A549 (cell line): ENCODE measurements at regions not wholly inside any gene's neighbourhood (a gene's known extent, or its start where the extent isn't known, plus 50 kb on each side); places are given as distances from the start of the nearest gene placed in this dataset.

ENCODE experiments used
- ATAC-seq, 2 experiments: fragments of 200-7000 bp in 1 of 2; fragments of >200 bp in 1 of 2; cut with Nextera tagmentation in 1 of 2; cut with Tn5 transposase in 1 of 2; 3 replicates each; pipeline versions ENCODE4 v1.8.0 to v1.9.1; 2018 to 2020; ENCODE audit warnings: mild to moderate bottlenecking in 1 of 2, moderate library complexity in 1 of 2
- CTCF ChIA-PET: fragments of 300-600 bp; sonication (Branson Sonifier 250); formaldehyde crosslinking; extraction: SDS; loops from one replicate; lab custom pipeline; 2021; ENCODE audit warnings: antibody characterized with exemption, inconsistent platforms; lab: Yijun Ruan, JAX
- POLR2A ChIA-PET: fragments of 350-600 bp; formaldehyde crosslinking; extraction: SDS; loops from one replicate; lab custom pipeline; 2021; ENCODE audit warnings: antibody characterized with exemption, inconsistent platforms; lab: Yijun Ruan, JAX
- DNase-seq, 2 experiments: peaks; one replicate each; pipeline versions ENCODE4 v3.0.0 to v3.0.0-alpha.2; 2011 to 2016; ENCODE audit warnings: low read depth in 1 of 2, low spot score in 1 of 2
- FAIRE-seq: peaks from 2 replicates; lab custom pipeline; 2011; peaks lifted over from hg19 to GRCh38; lab: Jason Lieb, UNC
- H3K27ac ChIP-seq, 2 experiments: fragments of >200 bp; sonication (Bioruptor Twin); formaldehyde crosslinking; 3 replicates each; pipeline ENCODE4 v1.5.1; 2016 to 2017
- H3K4me1 ChIP-seq: fragments of >200 bp; sonication (Bioruptor Twin); formaldehyde crosslinking; 3 replicates; pipeline ENCODE4 v1.6.1; 2016
- H3K4me2 ChIP-seq: fragments of >200 bp; sonication (Bioruptor Twin); formaldehyde crosslinking; 3 replicates; pipeline ENCODE4 v1.6.1; 2016
- H3K4me3 ChIP-seq: fragments of >200 bp; sonication (Bioruptor Twin); formaldehyde crosslinking; 3 replicates; pipeline ENCODE4 v1.5.1; 2016
- H3K9me3 ChIP-seq: fragments of >200 bp; sonication (Bioruptor Twin); formaldehyde crosslinking; 3 replicates; pipeline ENCODE4 v1.6.1; 2016
- BCL3 ChIP-seq: fragments of >200 bp; sonication (Bioruptor Twin); formaldehyde crosslinking; IDR thresholded peaks from 3 replicates; pipeline ENCODE4 v1.6.1; 2016
- CEBPB ChIP-seq, 2 experiments: fragments of >200 bp in 1 of 2; sonication (Bioruptor Twin) in 1 of 2; formaldehyde crosslinking in 1 of 2; IDR thresholded peaks; 2 replicates each; pipeline ENCODE4 v1.6.1; 2012 to 2016
- CHD2 ChIP-seq: fragments of 150-350 bp; IDR thresholded peaks from 2 replicates; pipeline ENCODE4 v1.6.1; 2014; ENCODE audit warnings: low read length; ENCODE audit not compliant: partially characterized antibody
- E2F6 ChIP-seq: IDR thresholded peaks from 2 replicates; pipeline ENCODE4 v1.6.1; 2012; ENCODE audit warnings: low read depth, borderline replicate concordance
- EHF ChIP-seq: fragments of 250-450 bp; sonication (Bioruptor Pico); IDR thresholded peaks from 2 replicates; pipeline ENCODE4 v1.5.0; 2020; ENCODE audit warnings: mild to moderate bottlenecking
- EP300 ChIP-seq, 2 experiments: fragments of >200 bp; sonication (Bioruptor Twin); formaldehyde crosslinking; IDR thresholded peaks; 2 replicates in 1 of 2; 3 replicates in 1 of 2; pipeline ENCODE4 v1.6.1; 2016 to 2017
- ESRRA ChIP-seq: fragments of 150-350 bp; IDR thresholded peaks from 2 replicates; pipeline ENCODE4 v1.6.1; 2014; ENCODE audit warnings: mild to moderate bottlenecking, low read length, borderline replicate concordance
- FOSB ChIP-seq: fragments of 250-450 bp; sonication (Bioruptor Pico); IDR thresholded peaks from 2 replicates; pipeline ENCODE4 v1.5.0; 2020; ENCODE audit warnings: mild to moderate bottlenecking, moderate library complexity
- FOSL2 ChIP-seq, 2 experiments: fragments of 450-650 bp in 1 of 2; fragments of >200 bp in 1 of 2; sonication (Bioruptor Twin) in 1 of 2; formaldehyde crosslinking; IDR thresholded peaks; 2 replicates each; pipeline versions ENCODE4 v1.5.0 to v1.6.1; 2016 to 2020; ENCODE audit warnings: mild to moderate bottlenecking in 1 of 2, moderate library complexity in 1 of 2
- FOXS1 ChIP-seq: fragments of 250-450 bp; sonication (Bioruptor Pico); IDR thresholded peaks from 2 replicates; pipeline ENCODE4 v1.5.0; 2020; ENCODE audit warnings: mild to moderate bottlenecking, moderate library complexity
- HDAC2 ChIP-seq: fragments of 200-600 bp; sonication (generic); IDR thresholded peaks from 2 replicates; pipeline ENCODE4 v1.6.1; 2016
- JUN ChIP-seq, 2 experiments: fragments of >200 bp; sonication (Bioruptor Twin); formaldehyde crosslinking; IDR thresholded peaks; 2 replicates in 1 of 2; 3 replicates in 1 of 2; pipeline ENCODE4 v1.6.1; 2016 to 2017
- JUNB ChIP-seq: fragments of >200 bp; sonication (Bioruptor Twin); formaldehyde crosslinking; IDR thresholded peaks from 2 replicates; pipeline ENCODE4 v1.6.1; 2016
- MYC ChIP-seq: IDR thresholded peaks from 2 replicates; pipeline ENCODE4 v1.6.1; 2012; ENCODE audit warnings: mild to moderate bottlenecking, inconsistent platforms, low read length, improper control_type of control experiment, borderline replicate concordance
- NFE2L2 ChIP-seq: fragments of 150-350 bp; conservative IDR thresholded peaks from 2 replicates; pipeline ENCODE4 v1.6.1; 2014; ENCODE audit warnings: low read length
- PHF8 ChIP-seq: fragments of 200-600 bp; sonication (generic); IDR thresholded peaks from 2 replicates; pipeline ENCODE4 v1.6.1; 2016; ENCODE audit warnings: low read depth, mild to moderate bottlenecking, antibody characterized with exemption, moderate library complexity, borderline replicate concordance
- POLR2A ChIP-seq: IDR thresholded peaks from 2 replicates; pipeline ENCODE4 v1.6.1; 2012; ENCODE audit warnings: mild to moderate bottlenecking, low read length
- RAD21 ChIP-seq, 2 experiments: fragments of >200 bp in 1 of 2; sonication (Bioruptor Twin) in 1 of 2; formaldehyde crosslinking in 1 of 2; IDR thresholded peaks in 1 of 2; conservative IDR thresholded peaks in 1 of 2; 2 replicates in 1 of 2; 3 replicates in 1 of 2; pipeline ENCODE4 v1.6.1; 2012 to 2018; ENCODE audit warnings: inconsistent platforms in 1 of 2
- RCOR1 ChIP-seq: fragments of 150-350 bp; IDR thresholded peaks from 2 replicates; pipeline ENCODE4 v1.6.1; 2014; ENCODE audit warnings: antibody characterized with exemption, low read length, low read depth
- RFX5 ChIP-seq: fragments of 450-650 bp; IDR thresholded peaks from 2 replicates; pipeline ENCODE4 v1.7.1; 2014; ENCODE audit warnings: antibody characterized with exemption, mild to moderate bottlenecking, moderate library complexity
- SREBF2 ChIP-seq: fragments of 450-650 bp; IDR thresholded peaks from 2 replicates; pipeline ENCODE4 v1.6.1; 2014; ENCODE audit warnings: mild to moderate bottlenecking, moderate library complexity
- ZFP36 ChIP-seq: fragments of 450-650 bp; IDR thresholded peaks from 2 replicates; pipeline ENCODE4 v1.6.1; 2014; ENCODE audit warnings: borderline replicate concordance; ENCODE audit not compliant: partially characterized antibody
- ZNF302 ChIP-seq: fragments of 250-450 bp; sonication (Bioruptor Pico); IDR thresholded peaks from 2 replicates; pipeline ENCODE4 v1.9.0; 2021; ENCODE audit warnings: inconsistent platforms, mild to moderate bottlenecking, moderate library complexity
- ZSCAN20 ChIP-seq: fragments of 250-450 bp; sonication (Bioruptor Pico); IDR thresholded peaks from 2 replicates; pipeline ENCODE4 v1.8.0; 2022; ENCODE audit warnings: mild to moderate bottlenecking, moderate library complexity
- WGBS: methylation state at CpG from one replicate; pipeline ENCODE4 v1.1.6; 2017; ENCODE audit errors: missing lambda C conversion rate; 5-methylcytosine and 5-hydroxymethylcytosine counted together
- TF ChIP-seq, protein P1 (sequence below): fragments of 150-350 bp; IDR thresholded peaks from 2 replicates; pipeline ENCODE4 v1.6.1; 2014; ENCODE audit warnings: low read depth, mild to moderate bottlenecking, low read length
- TF ChIP-seq, protein P2 (sequence below): fragments of >200 bp; sonication (Bioruptor Twin); formaldehyde crosslinking; IDR thresholded peaks from 3 replicates; pipeline ENCODE4 v1.5.1; 2016
- TF ChIP-seq, protein P3 (sequence below): fragments of >200 bp; sonication (Bioruptor Twin); formaldehyde crosslinking; IDR thresholded peaks from 2 replicates; pipeline ENCODE4 v1.6.1; 2016

DNA sequence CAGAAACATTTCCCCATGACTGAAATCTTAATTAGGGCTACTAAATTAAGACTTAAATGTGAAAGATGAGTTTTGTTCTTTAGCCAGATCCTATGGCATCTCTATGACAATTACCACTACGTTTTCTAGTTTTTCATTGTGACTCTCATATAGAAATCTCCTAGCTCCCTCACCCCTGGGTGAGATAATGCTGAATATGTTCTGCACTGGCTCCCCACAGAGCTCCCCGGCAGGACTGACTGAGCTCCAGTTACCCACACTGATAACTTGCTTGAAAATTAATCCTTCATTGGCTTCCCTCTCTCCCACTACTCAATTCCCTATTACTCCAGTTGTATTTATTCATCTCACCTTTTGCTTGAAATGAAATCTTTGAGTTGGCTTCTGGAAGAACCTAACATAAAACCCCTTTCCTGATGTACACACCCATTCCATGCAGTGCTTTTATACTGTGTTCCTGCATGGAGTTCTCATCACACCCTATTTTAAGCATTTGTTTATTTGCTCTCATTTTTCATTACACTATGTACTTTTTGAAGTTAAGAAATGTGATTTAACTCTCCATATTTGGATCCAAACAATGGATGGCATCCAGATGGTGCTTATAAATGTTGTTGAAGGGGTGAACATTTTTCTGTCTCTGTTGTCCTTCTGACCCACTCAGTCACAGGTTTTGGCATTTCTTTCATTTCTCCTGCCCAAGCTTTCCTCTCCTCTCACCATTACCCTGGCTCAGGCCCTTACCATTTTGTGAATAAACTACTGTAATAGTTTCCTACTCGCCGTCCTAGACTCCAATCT lies 623.4 kb downstream of the SPRY1 start:
- WGBS, result 56% methylated on average over 4 of the region's 4 CpGs
- no peak overlapping the region for H3K4me3 ChIP-seq
- FAIRE-seq, result no peak
- DNase-seq, result no peak
- H3K4me2 ChIP-seq, result no peak overlapping the region
- no peaks in the 10 kb centered on the region for H3K4me1 ChIP-seq
- H3K27ac ChIP-seq, result no peak overlapping the region
- H3K9me3 ChIP-seq, result no peaks in the 10 kb centered on the region
- TF ChIP-seq EP300 (IDR thresholded peaks at IDR 0.05) (no peak), RCOR1 (no peak), SREBF2 (no peak), RFX5 (no peak)
- no peak for ATAC-seq
- ChIA-PET CTCF (no interaction called here), POLR2A (no interaction called here)

- TF ChIP-seq ZFP36 (no peak), EP300 (IDR thresholded peaks at IDR 0.05) (no peak), PHF8 (no peak), NFE2L2 (no peak), EHF (no peak), FOXS1 (CRISPR knock-in tag) (no peak), MYC (no peak), JUN (IDR thresholded peaks at IDR 0.05) (no peak), BCL3 (no peak), ZNF302 (no peak), ESRRA (no peak), RAD21 (conservative IDR thresholded peaks at IDR 0.05 in 1 of 2, IDR thresholded peaks at IDR 0.05 in 1 of 2) (no peak)
- TF ChIP-seq, protein P1, sequence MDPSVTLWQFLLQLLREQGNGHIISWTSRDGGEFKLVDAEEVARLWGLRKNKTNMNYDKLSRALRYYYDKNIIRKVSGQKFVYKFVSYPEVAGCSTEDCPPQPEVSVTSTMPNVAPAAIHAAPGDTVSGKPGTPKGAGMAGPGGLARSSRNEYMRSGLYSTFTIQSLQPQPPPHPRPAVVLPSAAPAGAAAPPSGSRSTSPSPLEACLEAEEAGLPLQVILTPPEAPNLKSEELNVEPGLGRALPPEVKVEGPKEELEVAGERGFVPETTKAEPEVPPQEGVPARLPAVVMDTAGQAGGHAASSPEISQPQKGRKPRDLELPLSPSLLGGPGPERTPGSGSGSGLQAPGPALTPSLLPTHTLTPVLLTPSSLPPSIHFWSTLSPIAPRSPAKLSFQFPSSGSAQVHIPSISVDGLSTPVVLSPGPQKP, result no peak
- TF ChIP-seq, protein P2, sequence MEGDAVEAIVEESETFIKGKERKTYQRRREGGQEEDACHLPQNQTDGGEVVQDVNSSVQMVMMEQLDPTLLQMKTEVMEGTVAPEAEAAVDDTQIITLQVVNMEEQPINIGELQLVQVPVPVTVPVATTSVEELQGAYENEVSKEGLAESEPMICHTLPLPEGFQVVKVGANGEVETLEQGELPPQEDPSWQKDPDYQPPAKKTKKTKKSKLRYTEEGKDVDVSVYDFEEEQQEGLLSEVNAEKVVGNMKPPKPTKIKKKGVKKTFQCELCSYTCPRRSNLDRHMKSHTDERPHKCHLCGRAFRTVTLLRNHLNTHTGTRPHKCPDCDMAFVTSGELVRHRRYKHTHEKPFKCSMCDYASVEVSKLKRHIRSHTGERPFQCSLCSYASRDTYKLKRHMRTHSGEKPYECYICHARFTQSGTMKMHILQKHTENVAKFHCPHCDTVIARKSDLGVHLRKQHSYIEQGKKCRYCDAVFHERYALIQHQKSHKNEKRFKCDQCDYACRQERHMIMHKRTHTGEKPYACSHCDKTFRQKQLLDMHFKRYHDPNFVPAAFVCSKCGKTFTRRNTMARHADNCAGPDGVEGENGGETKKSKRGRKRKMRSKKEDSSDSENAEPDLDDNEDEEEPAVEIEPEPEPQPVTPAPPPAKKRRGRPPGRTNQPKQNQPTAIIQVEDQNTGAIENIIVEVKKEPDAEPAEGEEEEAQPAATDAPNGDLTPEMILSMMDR, result no peak
- POLR2A ChIA-PET, result no interaction called here
- Histone ChIP-seq H3K4me1 (no peaks in the 10 kb centered on the region), H3K4me2 (no peak overlapping the region), H3K4me3 (no peak overlapping the region), H3K9me3 (no peaks in the 10 kb centered on the region), H3K27ac (no peak overlapping the region)
- CTCF ChIA-PET, result no interaction called here
- WGBS, result 21% methylated on average over 3 of the region's 3 CpGs
- DNase-seq (no peak), FAIRE-seq (no peak), ATAC-seq (no peak)
Observed at GRCh38 chr4:124025000-124025399, 628.4 kb downstream of the SPRY1 start.

GRCh38 chr4:124025428-124025827 lies 628.8 kb downstream of the SPRY1 start:
- ChIA-PET CTCF (no interaction called here), POLR2A (no interaction called here)
- ATAC-seq (no peak), DNase-seq (no peak), FAIRE-seq (no peak)
- Histone ChIP-seq H3K4me1 (no peaks in the 10 kb centered on the region), H3K4me3 (no peak overlapping the region), H3K9me3 (no peaks in the 10 kb centered on the region), H3K4me2 (no peak overlapping the region), H3K27ac (no peak overlapping the region)
- 55% methylated on average over 9 of the region's 9 CpGs for WGBS
- TF ChIP-seq FOSB (CRISPR knock-in tag), result no peak
- TF ChIP-seq JUNB, result no peak
- TF ChIP-seq RAD21 (conservative IDR thresholded peaks at IDR 0.05 in 1 of 2, IDR thresholded peaks at IDR 0.05 in 1 of 2), result no peak
- TF ChIP-seq ZSCAN20 (CRISPR knock-in tag), result no peak
- no peak for TF ChIP-seq FOXS1 (CRISPR knock-in tag)
- no peak for TF ChIP-seq POLR2A
- TF ChIP-seq HDAC2, result no peak
- no peak for TF ChIP-seq FOSL2 (IDR thresholded peaks at IDR 0.05)
- no peak for TF ChIP-seq FOSL2 (CRISPR knock-in tag; IDR thresholded peaks at IDR 0.05)
- TF ChIP-seq ZFP36, result no peak
- TF ChIP-seq RFX5, result no peak
- no peak for TF ChIP-seq E2F6
- TF ChIP-seq, protein P3, sequence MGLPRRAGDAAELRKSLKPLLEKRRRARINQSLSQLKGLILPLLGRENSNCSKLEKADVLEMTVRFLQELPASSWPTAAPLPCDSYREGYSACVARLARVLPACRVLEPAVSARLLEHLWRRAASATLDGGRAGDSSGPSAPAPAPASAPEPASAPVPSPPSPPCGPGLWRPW, result no peak
- TF ChIP-seq, protein P1, result no peak
- no peak for TF ChIP-seq SREBF2
- TF ChIP-seq CEBPB (IDR thresholded peaks at IDR 0.05), result no peak
- TF ChIP-seq CHD2, result no peak
- no peak for TF ChIP-seq RCOR1
